ENCODE measurements at regions not wholly inside any gene's neighbourhood (a gene's known extent, or its start where the extent isn't known, plus 50 kb on each side); places are given as distances from the start of the nearest gene placed in this dataset.

- TF ChIP-seq POLR2A (IDR thresholded peaks at IDR 0.05) (no peak), CTCF (IDR thresholded peaks at IDR 0.05) (no peak)
These were observed 255.0 kb downstream of the ICOS start for GRCh38 chr2:204191574-204191973.

All from uterus (tissue), 2 donors.